Endothelial cell of umbilical vein (primary cell): ENCODE measurements at regions not wholly inside any gene's neighbourhood (a gene's known extent, or its start where the extent isn't known, plus 50 kb on each side); places are given as distances from the start of the nearest gene placed in this dataset.

Source experiments
- BruUV-seq: library from RNA; stranded (reverse); fragments of 400-500 nt; replicated peaks from 2 replicates; lab custom pipeline; 2021; lab: Mats Ljungman, UMichigan
- CTCF ChIA-PET: fragments of 300-600, 350-600 bp; sonication (Branson Sonifier 250); formaldehyde crosslinking; loops from one replicate; lab custom pipeline; 2021; ENCODE audit warnings: antibody characterized with exemption, inconsistent platforms; lab: Charles Lee
- POLR2A ChIA-PET: fragments of 300-600, 350-600 bp; sonication (Branson Sonifier 250); formaldehyde crosslinking; loops from one replicate; lab custom pipeline; 2021; ENCODE audit warnings: antibody characterized with exemption, inconsistent platforms; lab: Charles Lee
- DNase-seq: peaks from one replicate; pipeline ENCODE4 v3.0.0-alpha.2; 2011; ENCODE audit warnings: low read depth, low spot score
- FAIRE-seq: peaks from 2 replicates; lab custom pipeline; 2011; peaks lifted over from hg19 to GRCh38; lab: Jason Lieb, UNC
- H2AFZ ChIP-seq: 2 replicates; pipeline ENCODE4 v1.6.0; 2012; ENCODE audit warnings: low read depth, low read length, control low read depth, inconsistent platforms
- H3K27ac ChIP-seq: 2 replicates; pipeline ENCODE4 v1.5.1; 2011; ENCODE audit warnings: low read depth, mild to moderate bottlenecking, control low read depth, low read length, moderate library complexity; ENCODE audit not compliant: insufficient read depth
- H3K27me3 ChIP-seq, 2 experiments: 2 replicates each; pipeline versions ENCODE4 v1.6.0 to v1.6.1; 2011; ENCODE audit warnings: low read length in 2 of 2, mixed read lengths in 1 of 2; ENCODE audit not compliant: control insufficient read depth in 2 of 2, insufficient read depth in 2 of 2
- H3K36me3 ChIP-seq, 2 experiments: 2 replicates in 1 of 2; 3 replicates in 1 of 2; pipeline ENCODE4 v1.5.1; 2011; ENCODE audit warnings: low read length in 2 of 2, mild to moderate bottlenecking in 1 of 2, moderate library complexity in 1 of 2; ENCODE audit not compliant: control insufficient read depth in 2 of 2, insufficient read depth in 2 of 2; ENCODE audit errors: extremely low read depth in 1 of 2
- H3K4me1 ChIP-seq: 3 replicates; pipeline ENCODE4 v1.5.1; 2011; ENCODE audit warnings: mild to moderate bottlenecking, low read length; ENCODE audit not compliant: control insufficient read depth, insufficient read depth; ENCODE audit errors: extremely low read depth
- H3K4me2 ChIP-seq: 2 replicates; pipeline ENCODE4 v1.6.1; 2011; ENCODE audit warnings: low read length, control low read depth, mixed read lengths; ENCODE audit not compliant: insufficient read depth
- H3K4me3 ChIP-seq, 3 experiments: fragments of 200-600 bp in 1 of 3; sonication (generic), shearing (Covaris generic) in 1 of 3; replicated peaks in 1 of 3; 2 replicates each; pipeline ENCODE4 v1.5.1; 2011 to 2016; ENCODE audit warnings: control low read depth in 3 of 3, low read length in 3 of 3, mild to moderate bottlenecking in 2 of 3, inconsistent platforms in 1 of 3, low read depth in 1 of 3, moderate library complexity in 1 of 3; ENCODE audit not compliant: insufficient read depth in 1 of 3
- H3K79me2 ChIP-seq: 2 replicates; pipeline ENCODE4 v1.6.0; 2012; ENCODE audit warnings: low read length, inconsistent platforms; ENCODE audit not compliant: control insufficient read depth, insufficient read depth
- H3K9ac ChIP-seq: replicated peaks from 2 replicates; pipeline ENCODE3; 2011; ENCODE audit warnings: low read length, control low read depth; ENCODE audit not compliant: insufficient read depth; ENCODE audit errors: extremely low read depth
- H3K9me1 ChIP-seq: replicated peaks from 3 replicates; pipeline ENCODE4 v1.6.0; 2011; ENCODE audit warnings: mild to moderate bottlenecking, low read length; ENCODE audit not compliant: control insufficient read depth, insufficient read depth; ENCODE audit errors: extremely low read depth
- H3K9me3 ChIP-seq: replicated peaks from 2 replicates; pipeline ENCODE4 v1.5.1; 2012; ENCODE audit warnings: low read length, inconsistent platforms; ENCODE audit not compliant: control insufficient read depth, insufficient read depth
- H4K20me1 ChIP-seq: replicated peaks from 2 replicates; pipeline ENCODE3; 2011; ENCODE audit warnings: mild to moderate bottlenecking, low read length; ENCODE audit not compliant: control insufficient read depth, insufficient read depth; ENCODE audit errors: extremely low read depth
- CTCF ChIP-seq, 2 donors: IDR thresholded peaks; 1 replicate in 1 of 2; 2 replicates in 1 of 2; pipeline ENCODE4 v1.5.1; 2011; ENCODE audit warnings: low read length in 2 of 2, mild to moderate bottlenecking in 2 of 2, moderate library complexity in 2 of 2, control low read depth in 1 of 2, inconsistent platforms in 1 of 2, low read depth in 1 of 2; ENCODE audit not compliant: insufficient read depth in 1 of 2; ENCODE audit errors: extremely low read depth in 1 of 2
- EZH2 ChIP-seq: IDR thresholded peaks from 2 replicates; pipeline ENCODE4 v1.6.1; 2012; ENCODE audit warnings: borderline replicate concordance, low read depth, mild to moderate bottlenecking, moderate library complexity, low read length, inconsistent platforms; ENCODE audit not compliant: severe bottlenecking
- FOS ChIP-seq: IDR thresholded peaks from 2 replicates; pipeline ENCODE4 v1.6.1; 2011; ENCODE audit warnings: mild to moderate bottlenecking, low read length, moderate library complexity, borderline replicate concordance; ENCODE audit not compliant: insufficient read depth
- GATA2 ChIP-seq: IDR thresholded peaks from 2 replicates; pipeline ENCODE4 v1.7.0; 2011; ENCODE audit warnings: low read depth, mild to moderate bottlenecking, moderate library complexity, mixed read lengths, low read length; ENCODE audit not compliant: insufficient read length, insufficient read depth
- JUN ChIP-seq: IDR thresholded peaks from 2 replicates; pipeline ENCODE4 v1.6.1; 2011; ENCODE audit warnings: borderline replicate concordance, low read depth; ENCODE audit not compliant: insufficient read length, insufficient read depth
- MAX ChIP-seq: IDR thresholded peaks from 2 replicates; pipeline ENCODE4 v1.6.1; 2011; ENCODE audit not compliant: insufficient read depth, insufficient read length
- MYC ChIP-seq: IDR thresholded peaks from one replicate; pipeline ENCODE4 v1.6.1; 2011; ENCODE audit warnings: mild to moderate bottlenecking, low read depth, low read length
- POLR2A ChIP-seq: IDR thresholded peaks from 2 replicates; pipeline ENCODE4 v1.6.1; 2012; ENCODE audit warnings: low read depth, mild to moderate bottlenecking, control low read depth, low read length
- POLR2AphosphoS5 ChIP-seq: IDR thresholded peaks from 2 replicates; pipeline ENCODE4 v1.6.1; 2012; ENCODE audit warnings: low read depth, mild to moderate bottlenecking, control low read depth, low read length, moderate library complexity; ENCODE audit not compliant: insufficient read depth
- dilution Hi-C: fragments of 300-500 bp; cut with MboI; formaldehyde crosslinking; loops from one replicate; pipeline ENCODE4 v1.15.0; 2019; ENCODE audit warnings: low sequenced_read_pairs; ENCODE audit not compliant: extremely low pct_ligation_motif_present
- intact Hi-C: fragments of 100-400 bp; cut with micrococcal nuclease; formaldehyde crosslinking; loops from one replicate; pipeline ENCODE4 v1.10.0; 2022

DNA sequence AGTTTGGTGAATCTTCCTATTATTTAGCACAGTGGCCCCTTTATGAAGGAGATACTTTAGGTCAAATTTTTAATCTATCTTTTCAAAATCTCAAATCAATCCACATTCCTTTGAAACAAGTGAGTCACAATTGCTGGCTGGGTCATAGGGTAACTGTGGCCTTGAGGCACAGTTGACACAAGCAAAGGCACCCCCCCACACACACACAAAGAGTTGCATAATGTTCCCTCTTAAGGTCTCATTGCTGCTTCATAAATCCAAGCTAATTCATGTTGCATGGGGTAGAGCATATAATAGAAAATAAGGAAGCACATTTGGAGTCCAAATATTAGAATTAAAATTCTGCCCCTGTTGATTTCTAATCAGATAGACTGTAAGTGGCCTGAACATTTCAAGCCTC, 171.5 kb downstream of the DLEU7 start:
- no peaks in the 10 kb centered on the region for H3K36me3 ChIP-seq
- H3K4me3 ChIP-seq, result no peak overlapping the region
- ChIA-PET POLR2A (no interaction called here), CTCF (interaction anchor here (0.7 to 0.8 kb wide), 2 partner anchors 16 to 21 kb away, joined by 3 read pairs; no protein-coding TSS in a partner anchor)
- DNase-seq (no peak), FAIRE-seq (no peak)
- H3K27ac ChIP-seq, result no peak overlapping the region
- H3K4me2 ChIP-seq, result no peak overlapping the region
- dilution Hi-C loops (no loop called here), intact Hi-C loops (no loop called here)
- peaks cover 20% of the 10 kb centered on the region for H3K4me1 ChIP-seq
- H3K9me1 ChIP-seq, result no peaks in the 10 kb centered on the region
- no peak overlapping the region for H2AFZ ChIP-seq
- no peak for TF ChIP-seq MAX
- TF ChIP-seq JUN, result no peak
- no peak for TF ChIP-seq CTCF (IDR thresholded peaks at IDR 0.05; ENCODE audit: extremely low read depth in 1 of 2, insufficient read depth in 1 of 2, low read depth in 1 of 2, low read length in 2 of 2)
- TF ChIP-seq EZH2, result no peak
- TF ChIP-seq MYC, result no peak
- TF ChIP-seq POLR2A, result no peak
- TF ChIP-seq FOS, result no peak
- no peak for TF ChIP-seq GATA2
- TF ChIP-seq POLR2AphosphoS5, result no peak
- H4K20me1 ChIP-seq, result no peaks in the 10 kb centered on the region
- H3K79me2 ChIP-seq, result no peaks in the 10 kb centered on the region
- BruUV-seq, result no TSS peak
- no peaks in the 10 kb centered on the region for H3K9me3 ChIP-seq
- H3K27me3 ChIP-seq, result no peaks in the 10 kb centered on the region
- no peak overlapping the region for H3K9ac ChIP-seq
